GM12872 (cell line): ENCODE measurements at regions not wholly inside any gene's neighbourhood (a gene's known extent, or its start where the extent isn't known, plus 50 kb on each side); places are given as distances from the start of the nearest gene placed in this dataset.

Experiments
- TF ChIP-seq, protein P1 (sequence below): IDR thresholded peaks from 3 replicates; pipeline ENCODE4 v1.5.1; 2011; ENCODE audit warnings: low read depth, mild to moderate bottlenecking, low read length, moderate library complexity; ENCODE audit not compliant: insufficient read depth

DNA sequence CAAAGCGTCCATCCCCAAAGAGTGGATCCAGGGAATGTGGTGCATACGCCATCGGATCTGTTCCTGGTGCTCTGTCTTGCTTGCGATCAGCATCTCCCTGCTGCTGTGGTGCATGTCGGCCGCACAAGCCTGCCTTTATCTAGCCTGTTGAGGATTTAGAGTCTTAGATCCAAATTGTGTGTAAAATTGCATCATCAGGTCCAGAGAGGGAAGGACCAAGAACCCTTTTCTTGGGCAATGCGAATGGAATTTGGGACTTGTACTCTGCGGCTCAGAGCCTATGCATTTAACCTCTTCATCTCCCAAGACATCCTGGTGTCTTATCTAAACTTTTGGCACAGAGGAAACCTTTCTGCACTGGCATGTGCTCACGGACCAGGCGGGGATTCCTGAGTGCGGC is 1238.7 kb downstream of the TBC1D22A start:
- TF ChIP-seq, protein P1, sequence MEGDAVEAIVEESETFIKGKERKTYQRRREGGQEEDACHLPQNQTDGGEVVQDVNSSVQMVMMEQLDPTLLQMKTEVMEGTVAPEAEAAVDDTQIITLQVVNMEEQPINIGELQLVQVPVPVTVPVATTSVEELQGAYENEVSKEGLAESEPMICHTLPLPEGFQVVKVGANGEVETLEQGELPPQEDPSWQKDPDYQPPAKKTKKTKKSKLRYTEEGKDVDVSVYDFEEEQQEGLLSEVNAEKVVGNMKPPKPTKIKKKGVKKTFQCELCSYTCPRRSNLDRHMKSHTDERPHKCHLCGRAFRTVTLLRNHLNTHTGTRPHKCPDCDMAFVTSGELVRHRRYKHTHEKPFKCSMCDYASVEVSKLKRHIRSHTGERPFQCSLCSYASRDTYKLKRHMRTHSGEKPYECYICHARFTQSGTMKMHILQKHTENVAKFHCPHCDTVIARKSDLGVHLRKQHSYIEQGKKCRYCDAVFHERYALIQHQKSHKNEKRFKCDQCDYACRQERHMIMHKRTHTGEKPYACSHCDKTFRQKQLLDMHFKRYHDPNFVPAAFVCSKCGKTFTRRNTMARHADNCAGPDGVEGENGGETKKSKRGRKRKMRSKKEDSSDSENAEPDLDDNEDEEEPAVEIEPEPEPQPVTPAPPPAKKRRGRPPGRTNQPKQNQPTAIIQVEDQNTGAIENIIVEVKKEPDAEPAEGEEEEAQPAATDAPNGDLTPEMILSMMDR, result no peak

DNA sequence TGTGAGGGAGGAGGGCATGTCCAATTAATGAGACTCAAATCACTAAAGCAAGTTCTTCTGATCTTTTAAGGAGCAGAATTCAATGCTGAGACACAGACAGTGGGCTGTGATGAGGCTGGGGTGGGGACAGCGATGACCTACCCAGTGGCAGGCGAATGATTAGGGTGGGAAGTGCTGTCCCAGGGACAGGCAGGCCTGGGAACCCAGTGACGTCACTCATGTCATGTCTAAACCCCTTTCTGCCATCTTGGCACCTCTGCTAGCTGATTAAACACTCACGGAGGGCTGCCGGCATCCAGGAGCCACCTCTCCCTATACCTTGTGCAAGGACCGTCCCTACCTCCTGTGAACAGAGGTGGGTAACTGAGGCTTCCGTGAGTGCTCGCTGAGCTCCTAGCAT is 1235.2 kb downstream of the TBC1D22A start:
- TF ChIP-seq, protein P1, result no peak

DNA sequence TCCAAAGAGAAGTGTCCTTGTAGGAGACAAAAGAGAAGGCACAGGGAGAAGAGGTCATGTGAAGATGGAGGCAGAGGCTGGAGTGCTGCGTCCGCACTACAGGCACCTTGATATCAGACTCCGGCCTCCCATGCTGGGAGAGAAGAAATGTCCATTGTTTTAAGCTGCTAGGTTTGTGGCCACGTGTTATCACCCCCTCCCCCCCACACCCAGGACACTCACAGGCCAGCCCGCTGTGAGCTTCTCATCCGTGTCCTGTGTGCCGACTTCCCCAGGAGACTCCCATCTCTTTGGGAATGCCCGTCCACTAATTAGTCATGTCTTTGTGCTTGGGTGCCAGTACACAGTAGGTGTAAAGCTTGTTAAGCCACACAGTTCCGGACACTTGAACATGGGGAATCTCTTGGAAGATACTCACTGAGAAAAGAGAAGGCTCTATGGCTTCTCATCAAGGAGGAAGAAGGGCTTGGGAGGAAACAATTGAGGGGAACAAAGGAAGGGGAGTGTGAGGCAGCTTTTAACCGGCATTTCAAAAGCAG is 1234.7 kb downstream of the TBC1D22A start:
- TF ChIP-seq, protein P1, result no peak

DNA sequence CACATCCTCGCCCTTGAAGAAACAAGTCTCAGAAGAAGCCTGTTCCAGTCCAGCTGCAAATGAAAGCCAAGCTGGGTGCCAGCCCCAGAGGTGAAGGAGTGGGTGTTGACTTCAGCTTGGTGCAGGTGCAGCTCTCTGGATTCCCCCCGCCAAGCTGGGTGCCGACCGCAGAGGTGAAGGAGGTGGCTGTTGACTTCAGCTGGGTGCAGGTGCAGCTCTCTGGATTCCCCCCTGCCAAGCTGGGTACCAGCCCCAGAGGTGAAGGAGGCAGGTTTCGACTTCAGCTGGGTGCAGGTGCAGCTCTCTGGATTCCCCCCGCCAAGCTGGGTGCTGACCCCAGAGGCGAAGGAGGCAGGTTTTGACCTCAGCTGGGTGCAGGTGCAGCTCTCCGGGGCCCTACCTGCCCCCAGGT is 1234.0 kb downstream of the TBC1D22A start:
- TF ChIP-seq, protein P1, result no peak

DNA sequence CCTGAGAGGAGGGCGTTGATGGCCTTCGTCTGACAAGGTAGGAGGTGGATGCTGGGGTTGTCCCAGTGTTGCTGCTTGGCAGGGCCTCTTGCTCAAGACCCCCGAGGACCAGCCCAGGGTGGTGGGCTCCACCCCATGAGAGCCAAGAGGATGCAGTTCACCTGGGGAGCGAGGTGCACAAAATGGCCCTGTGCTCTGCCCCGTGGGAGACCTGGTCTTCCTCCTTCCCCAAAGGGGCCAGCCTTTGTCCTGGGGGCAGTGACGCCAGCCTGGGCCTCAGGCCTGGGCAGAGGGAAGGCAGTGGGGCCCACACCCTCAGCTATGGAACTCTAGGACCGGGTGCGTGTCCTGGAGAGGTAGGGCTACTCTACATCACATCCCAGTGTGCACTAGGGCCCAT is 1233.3 kb downstream of the TBC1D22A start:
- TF ChIP-seq, protein P1, result no peak

DNA sequence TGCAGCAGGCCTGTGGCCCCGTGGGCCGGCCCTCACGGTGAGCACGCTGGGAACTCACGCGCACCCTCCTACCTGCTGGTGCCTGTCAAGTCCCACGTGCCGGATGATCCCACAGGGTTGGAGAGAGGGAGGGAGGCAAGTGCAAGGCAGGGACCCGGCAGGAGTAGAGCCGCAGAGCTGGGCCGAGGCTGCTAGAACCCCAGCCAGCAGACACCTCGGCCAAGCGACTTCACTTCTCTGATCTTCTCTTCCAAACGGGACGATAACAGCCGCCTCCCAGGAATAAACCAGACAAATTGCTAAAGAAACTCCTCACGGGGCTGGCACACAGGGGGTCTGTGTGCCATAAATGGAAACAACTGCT is 1232.8 kb downstream of the TBC1D22A start:
- TF ChIP-seq, protein P1, result no peak

DNA sequence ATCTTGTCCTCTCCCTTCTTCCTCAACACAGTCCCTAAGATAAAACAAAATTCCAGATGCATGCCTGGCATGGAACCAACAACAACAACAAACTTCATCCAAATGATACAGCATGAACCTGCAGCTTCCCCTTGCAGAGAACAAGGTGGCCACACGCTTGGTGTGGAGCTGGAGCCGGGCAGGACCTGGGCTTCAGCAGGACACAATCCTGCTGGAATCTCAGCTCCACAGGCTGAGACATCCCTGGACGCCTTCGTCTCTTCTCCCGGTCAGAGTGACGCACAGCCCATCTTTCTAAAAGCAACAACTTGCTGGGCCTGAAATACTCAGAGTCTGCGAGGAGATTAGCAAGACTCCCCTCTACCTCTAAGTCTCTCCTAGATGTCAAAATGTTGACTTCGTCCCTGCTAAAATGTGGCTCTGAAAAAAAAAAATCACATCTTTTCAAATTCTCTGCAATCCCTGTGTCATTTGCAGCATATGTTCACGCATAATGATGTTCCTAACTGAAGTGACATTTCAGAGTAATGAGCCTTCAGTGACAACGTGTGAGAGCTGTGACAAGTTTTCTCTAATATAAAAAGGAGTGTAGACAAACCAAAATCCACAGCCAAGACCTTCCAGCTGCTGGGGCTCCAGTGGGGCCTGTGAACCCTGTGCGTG is 1232.3 kb downstream of the TBC1D22A start:
- TF ChIP-seq, protein P1, result no peak
